BLaER1 treated with 17β-estradiol and CSF1 and Interleukin-3, amounts not matched to agents 10 nM and 100 nM (cell line): ENCODE measurements at regions not wholly inside any gene's neighbourhood (a gene's known extent, or its start where the extent isn't known, plus 50 kb on each side); places are given as distances from the start of the nearest gene placed in this dataset.
A peak's percentile ranks its signal among the peaks of the same experiment; 100 is the strongest.
"Not testable (repeated sequence)": the region's sequence is repeated elsewhere in the genome, so short reads cannot be mapped to it uniquely, and the experiment has no call there.

ENCODE experiments used
- H3K27ac ChIP-seq, 11 experiments: shearing (Covaris generic); formaldehyde crosslinking; 2 replicates each; pipeline ENCODE4 v1.8.1; 2022
- H3K27me3 ChIP-seq, 11 experiments: shearing (Covaris generic); formaldehyde crosslinking; 2 replicates each; pipeline ENCODE4 v1.8.1; 2022
- H3K36me3 ChIP-seq, 11 experiments: shearing (Covaris generic); formaldehyde crosslinking; 2 replicates each; pipeline ENCODE4 v1.8.1; 2022
- H3K4me1 ChIP-seq, 10 experiments: shearing (Covaris generic); formaldehyde crosslinking; 2 replicates each; pipeline ENCODE4 v1.8.1; 2022
- H3K4me2 ChIP-seq, 11 experiments: shearing (Covaris generic); formaldehyde crosslinking; 2 replicates each; pipeline ENCODE4 v1.8.1; 2022
- H3K4me3 ChIP-seq, 10 experiments: shearing (Covaris generic); formaldehyde crosslinking; 2 replicates each; pipeline ENCODE4 v1.8.1; 2022
- H3K9ac ChIP-seq, 11 experiments: shearing (Covaris generic); formaldehyde crosslinking; 2 replicates each; pipeline ENCODE4 v1.8.1; 2022
- H3K9me3 ChIP-seq, 11 experiments: shearing (Covaris generic); formaldehyde crosslinking; replicated peaks in 1 of 11; 2 replicates each; pipeline ENCODE4 v1.8.1; 2022
- H4K20me1 ChIP-seq, 11 experiments: shearing (Covaris generic); formaldehyde crosslinking; 2 replicates each; pipeline ENCODE4 v1.8.1; 2022
- Cebpa-rat ChIP-seq, 11 experiments: shearing (Covaris generic); IDR thresholded peaks; 2 replicates each; pipeline ENCODE4 v1.8.1; 2022

DNA sequence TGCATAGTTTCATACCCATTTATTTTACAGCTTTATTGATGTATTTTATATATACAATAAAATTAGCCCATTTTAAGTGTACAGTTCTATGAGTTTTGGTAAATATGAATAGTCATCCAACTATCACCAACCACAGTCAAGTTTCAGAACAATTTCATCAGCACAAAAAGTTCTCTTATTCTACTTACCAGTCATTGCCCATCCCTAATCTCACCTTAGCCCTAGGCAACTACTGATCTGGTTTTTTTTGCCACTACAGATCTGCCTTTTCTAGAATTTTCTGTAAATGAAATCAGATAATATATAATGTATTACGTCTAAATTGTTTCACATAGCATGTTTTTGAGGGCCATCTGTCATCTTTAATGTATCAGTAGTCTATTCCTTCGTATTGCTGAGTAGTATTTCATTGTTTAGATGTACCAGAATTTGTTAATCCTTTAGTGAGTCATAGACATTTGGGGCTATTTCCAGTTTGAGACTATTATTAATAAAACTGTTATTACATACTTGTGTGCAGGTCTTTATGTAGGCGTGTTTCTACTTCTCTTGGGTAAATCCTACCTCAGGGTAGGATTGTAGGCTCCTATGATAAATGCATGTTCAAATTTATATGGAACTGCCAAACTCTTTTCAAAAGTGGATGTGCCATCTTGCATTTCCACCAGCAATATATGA is 198.5 kb upstream of the ADAMTSL1 start:
- Histone ChIP-seq H3K4me2 (no peak overlapping the region), H3K9ac (no peak overlapping the region), H3K4me1 (no peaks in the 10 kb centered on the region), H4K20me1 (no peaks in the 10 kb centered on the region), H3K36me3 (no peaks in the 10 kb centered on the region), H3K4me3 (no peak overlapping the region), H3K27ac (no peak overlapping the region), H3K27me3 (no peaks in the 10 kb centered on the region), H3K9me3 (peaks cover 10 to 27% (median 22%) of the 10 kb centered on the region in 11 experiments; a peak in 17 of 22 replicates)
- no peak for TF ChIP-seq Cebpa-rat (IDR thresholded peaks at IDR 0.05)

DNA sequence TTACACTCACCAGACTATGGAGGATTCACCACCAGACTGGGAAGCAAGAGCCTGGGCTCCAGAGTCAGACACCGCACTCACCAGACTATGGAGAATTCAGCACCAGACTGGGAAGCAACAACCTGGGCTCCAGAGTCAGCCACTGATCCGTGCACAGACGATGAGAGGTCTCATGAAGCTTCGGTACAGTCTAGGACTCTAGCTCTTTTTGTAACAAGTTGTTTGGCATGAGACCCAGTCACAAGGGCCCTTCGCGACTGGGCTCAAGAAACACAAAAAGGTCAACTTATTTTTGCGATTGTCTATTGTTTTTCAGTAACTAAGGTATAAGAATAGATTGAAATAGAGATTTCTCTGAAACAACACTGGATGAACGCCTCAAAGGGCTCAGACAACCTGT is 192.7 kb upstream of the ADAMTSL1 start:
- no peak for TF ChIP-seq Cebpa-rat (IDR thresholded peaks at IDR 0.05)
- Histone ChIP-seq H3K9ac (no peak overlapping the region), H3K4me2 (no peak overlapping the region), H3K36me3 (no peaks in the 10 kb centered on the region), H3K9me3 (peaks cover 0 to 15% (median 6%) of the 10 kb centered on the region in 11 experiments; a peak in 9 of 22 replicates), H3K4me1 (no peaks in the 10 kb centered on the region), H3K27me3 (no peaks in the 10 kb centered on the region), H4K20me1 (no peaks in the 10 kb centered on the region), H3K4me3 (no peak overlapping the region), H3K27ac (no peak overlapping the region)

- H3K4me1 ChIP-seq = peaks cover 0 to 16% (median 3%) of the 10 kb centered on the region in 10 experiments; a peak in 10 of 20 replicates
- no peak overlapping the region for H3K27ac ChIP-seq
- H4K20me1 ChIP-seq = no peaks in the 10 kb centered on the region
- H3K27me3 ChIP-seq = no peaks in the 10 kb centered on the region
- no peaks in the 10 kb centered on the region for H3K9me3 ChIP-seq
- H3K9ac ChIP-seq = no peak overlapping the region
- no peak for TF ChIP-seq Cebpa-rat (IDR thresholded peaks at IDR 0.05)
- no peak overlapping the region for H3K4me3 ChIP-seq
- H3K4me2 ChIP-seq = no peak overlapping the region
- H3K36me3 ChIP-seq = no peaks in the 10 kb centered on the region
These were observed 179.7 kb upstream of the ADAMTSL1 start for GRCh38 chr9:18294229-18294628.

DNA sequence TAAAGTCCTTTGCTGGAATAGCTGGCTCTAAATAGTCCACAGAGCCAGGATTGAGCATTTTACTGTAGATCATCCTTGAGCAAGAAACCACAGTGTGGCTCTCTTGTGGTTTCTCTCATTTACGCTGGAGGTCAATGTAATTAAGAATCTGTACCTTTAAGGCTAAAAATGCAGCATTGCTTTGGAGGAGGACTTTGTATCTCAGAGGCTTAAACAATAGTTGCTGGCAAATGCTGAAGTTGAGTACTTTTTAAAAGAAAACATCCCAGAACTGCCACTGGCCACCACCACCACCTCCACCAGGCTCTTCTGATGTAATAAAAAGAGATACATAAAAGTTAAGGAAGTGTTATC is 177.3 kb upstream of the ADAMTSL1 start:
- Histone ChIP-seq H3K4me1 (peaks cover 0 to 16% (median 3%) of the 10 kb centered on the region in 10 experiments; a peak in 10 of 20 replicates), H3K9me3 (no peaks in the 10 kb centered on the region), H3K36me3 (no peaks in the 10 kb centered on the region), H4K20me1 (no peaks in the 10 kb centered on the region), H3K27ac (no peak overlapping the region), H3K4me2 (peak overlapping the region in 4 of 11 experiments; percentile 1 to 54 (median 30); a peak in 6 of 22 replicates), H3K27me3 (no peaks in the 10 kb centered on the region), H3K4me3 (no peak overlapping the region), H3K9ac (no peak overlapping the region)
- TF ChIP-seq Cebpa-rat (IDR thresholded peaks at IDR 0.05) = no peak

DNA sequence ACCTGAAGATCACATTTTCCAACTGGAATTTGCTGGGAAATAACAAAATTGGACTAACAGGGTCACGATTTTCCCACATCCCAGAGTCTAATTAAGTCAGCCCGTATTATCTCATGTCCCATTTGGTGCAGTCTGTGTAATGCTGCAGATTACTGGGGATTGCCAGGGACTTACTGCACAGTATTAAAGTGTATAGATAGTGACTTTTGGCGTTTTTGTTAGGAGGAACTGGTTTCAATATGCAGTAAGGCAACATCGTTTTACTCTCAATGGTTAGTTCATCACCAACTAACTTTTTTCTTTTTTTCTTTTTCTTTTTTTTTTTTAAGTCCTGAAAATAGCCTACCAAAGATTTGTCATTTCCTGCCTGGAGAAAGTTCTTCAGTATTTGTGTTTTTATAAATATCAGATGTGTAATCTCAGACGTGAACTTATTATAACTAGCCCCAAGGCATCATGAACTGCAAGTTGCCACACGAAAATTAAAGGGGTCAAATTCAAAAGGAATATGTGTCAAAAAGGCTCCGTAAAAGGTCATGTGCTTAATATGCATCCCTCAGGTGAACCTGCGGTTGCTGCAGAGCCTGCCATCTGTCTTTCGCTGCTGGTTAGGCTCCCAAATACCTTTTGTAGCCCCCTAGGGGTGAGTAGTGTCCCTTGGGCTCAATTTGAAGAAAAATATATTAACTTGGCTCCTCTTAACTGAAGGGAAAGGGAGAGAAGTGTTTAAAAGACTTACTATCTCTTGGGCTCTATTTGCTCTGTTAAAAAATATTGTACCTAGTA is 176.7 kb upstream of the ADAMTSL1 start:
- no peak overlapping the region for H3K9ac ChIP-seq
- peak overlapping the region in 4 of 11 experiments; percentile 1 to 54 (median 30); a peak in 6 of 22 replicates for H3K4me2 ChIP-seq
- no peak for TF ChIP-seq Cebpa-rat (IDR thresholded peaks at IDR 0.05)
- no peaks in the 10 kb centered on the region for H3K9me3 ChIP-seq
- H4K20me1 ChIP-seq = no peaks in the 10 kb centered on the region
- H3K27ac ChIP-seq = no peak overlapping the region
- H3K4me3 ChIP-seq = no peak overlapping the region
- no peaks in the 10 kb centered on the region for H3K36me3 ChIP-seq
- H3K27me3 ChIP-seq = no peaks in the 10 kb centered on the region
- H3K4me1 ChIP-seq = peaks cover 0 to 16% (median 3%) of the 10 kb centered on the region in 10 experiments; a peak in 10 of 20 replicates

- H3K4me2 ChIP-seq = no peak overlapping the region
- no peaks in the 10 kb centered on the region for H3K9me3 ChIP-seq
- H3K27ac ChIP-seq = no peak overlapping the region
- H4K20me1 ChIP-seq = no peaks in the 10 kb centered on the region
- H3K27me3 ChIP-seq = no peaks in the 10 kb centered on the region
- no peak overlapping the region for H3K9ac ChIP-seq
- H3K4me3 ChIP-seq = no peak overlapping the region
- H3K4me1 ChIP-seq = peaks cover 0 to 13% (median 3%) of the 10 kb centered on the region in 10 experiments; a peak in 9 of 20 replicates
- H3K36me3 ChIP-seq = no peaks in the 10 kb centered on the region
- no peak for TF ChIP-seq Cebpa-rat (IDR thresholded peaks at IDR 0.05)
These were observed 174.5 kb upstream of the ADAMTSL1 start for GRCh38 chr9:18299449-18299848.

DNA sequence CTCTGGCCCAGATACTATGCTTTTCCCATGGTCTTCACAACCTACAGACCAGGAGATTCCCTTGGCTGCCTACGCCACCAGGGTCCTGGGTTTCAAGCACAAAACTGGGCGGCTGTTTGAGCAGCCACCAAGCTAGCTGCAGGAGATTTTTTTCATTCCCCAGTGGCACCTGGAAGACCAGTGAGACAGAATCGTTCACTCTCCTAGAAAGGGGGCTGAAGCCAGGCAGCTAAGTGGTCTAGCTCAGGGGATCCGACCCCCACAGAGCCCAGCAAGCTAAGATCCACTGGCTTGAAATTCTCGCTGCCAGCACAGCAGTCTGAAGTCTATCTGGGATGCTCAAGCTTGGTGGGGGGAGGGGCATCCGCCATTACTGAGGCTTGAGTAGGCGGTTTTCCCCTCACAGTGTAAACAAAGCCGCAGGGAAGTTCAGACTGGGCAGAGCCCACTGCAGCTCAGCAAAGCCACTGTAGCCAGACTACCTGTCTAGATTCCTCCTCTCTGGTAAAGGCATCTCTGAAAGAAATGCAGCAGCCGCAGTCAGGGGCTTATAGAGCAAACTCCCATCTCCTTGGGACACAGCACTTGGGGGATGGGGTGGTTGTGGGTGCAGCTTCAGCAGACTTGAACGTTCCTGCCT is 168.7 kb upstream of the ADAMTSL1 start:
- not testable (repeated sequence) for H3K27ac ChIP-seq, H3K4me3 ChIP-seq, H3K4me2 ChIP-seq

DNA sequence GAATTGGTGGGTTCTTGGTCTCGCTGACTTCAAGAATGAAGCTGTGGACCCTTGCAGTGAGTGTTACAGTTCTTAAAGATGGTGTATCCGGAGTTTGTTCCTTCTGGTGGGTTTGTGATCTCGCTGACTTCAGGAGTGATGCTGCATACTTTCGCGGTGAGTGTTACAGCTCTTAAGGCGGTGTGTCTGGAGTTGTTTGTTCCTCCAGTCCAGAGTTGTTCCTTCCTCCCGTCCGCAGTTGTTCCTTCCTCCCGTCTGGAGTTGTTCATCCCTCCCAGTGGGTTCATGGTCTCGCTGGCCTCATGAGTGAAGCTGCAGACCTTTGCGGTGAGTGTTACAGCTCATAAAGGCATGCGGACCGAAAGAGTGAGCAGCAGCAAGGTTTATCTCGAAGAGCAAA is 159.6 kb upstream of the ADAMTSL1 start:
- no peaks in the 10 kb centered on the region; a peak in 1 of 20 replicates for H3K4me1 ChIP-seq
- H4K20me1 ChIP-seq = no peaks in the 10 kb centered on the region
- H3K9ac ChIP-seq = no peak overlapping the region
- H3K9me3 ChIP-seq = peaks cover 16 to 27% (median 21%) of the 10 kb centered on the region in 11 experiments
- H3K27me3 ChIP-seq = no peaks in the 10 kb centered on the region
- no peak overlapping the region for H3K4me2 ChIP-seq
- no peak overlapping the region for H3K4me3 ChIP-seq
- no peak for TF ChIP-seq Cebpa-rat (IDR thresholded peaks at IDR 0.05)
- H3K27ac ChIP-seq = no peak overlapping the region
- H3K36me3 ChIP-seq = no peaks in the 10 kb centered on the region

More for the DNA sequence above, 168.7 kb upstream of the ADAMTSL1 start:
- not testable (repeated sequence) for H3K9me3 ChIP-seq, H3K27me3 ChIP-seq, H3K9ac ChIP-seq, H3K36me3 ChIP-seq, H4K20me1 ChIP-seq, H3K4me1 ChIP-seq

DNA sequence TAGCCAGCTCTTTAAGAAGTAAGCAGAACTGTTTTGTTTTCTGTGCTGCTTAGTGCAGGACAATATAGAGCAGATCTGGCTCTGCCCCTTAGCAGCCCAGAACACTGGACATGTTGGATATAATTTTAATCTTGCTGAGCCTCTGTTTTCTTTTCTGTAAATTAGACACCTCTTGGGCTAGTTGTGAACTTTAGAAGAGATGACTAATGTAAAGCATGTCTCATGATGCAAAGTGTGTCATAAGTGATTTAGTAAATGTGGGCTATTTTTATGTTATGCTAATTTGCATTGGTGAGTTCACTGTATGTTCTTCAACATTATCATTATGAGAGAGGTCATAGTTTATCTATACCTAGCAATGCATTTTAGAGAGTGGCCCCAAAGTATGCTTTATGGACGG is 156.1 kb upstream of the ADAMTSL1 start:
- Histone ChIP-seq H4K20me1 (no peaks in the 10 kb centered on the region), H3K36me3 (no peaks in the 10 kb centered on the region), H3K4me1 (no peaks in the 10 kb centered on the region; a peak in 1 of 20 replicates), H3K9me3 (peaks cover 16 to 27% (median 21%) of the 10 kb centered on the region in 11 experiments), H3K27me3 (no peaks in the 10 kb centered on the region), H3K4me3 (no peak overlapping the region), H3K4me2 (no peak overlapping the region), H3K9ac (no peak overlapping the region), H3K27ac (no peak overlapping the region)
- TF ChIP-seq Cebpa-rat (IDR thresholded peaks at IDR 0.05) = no peak
